ENCODE measurements at regions not wholly inside any gene's neighbourhood (a gene's known extent, or its start where the extent isn't known, plus 50 kb on each side); places are given as distances from the start of the nearest gene placed in this dataset.

- TF ChIP-seq CTCF (IDR thresholded peaks at IDR 0.05) (no peak), POLR2A (IDR thresholded peaks at IDR 0.05) (no peak), POLR2AphosphoS5 (IDR thresholded peaks at IDR 0.05) (no peak)
Measured at GRCh38 chr2:89849731-89850130, 1158.3 kb downstream of the RPIA start.

All from suprapubic skin (tissue), 4 donors.